Activated naive CD8-positive, alpha-beta T cell treated with anti-CD3 and anti-CD28 coated beads, Interleukin-2, amount 50 U/mL, for 16 hours (primary cell): ENCODE measurements at regions not wholly inside any gene's neighbourhood (a gene's known extent, or its start where the extent isn't known, plus 50 kb on each side); places are given as distances from the start of the nearest gene placed in this dataset.
A peak's percentile ranks its signal among the peaks of the same experiment; 100 is the strongest.
"Not testable (repeated sequence)": the region's sequence is repeated elsewhere in the genome, so short reads cannot be mapped to it uniquely, and the experiment has no call there.

Source experiments
- DNase-seq: peaks from one replicate; pipeline ENCODE4 v3.0.0-alpha.2; 2020; ENCODE audit warnings: low read depth, low spot score

- peak; percentile 66 for DNase-seq
Measured at GRCh38 chr7:66413379-66414114, 208.4 kb downstream of the TPST1 start.

GRCh38 chr7:66415659-66416265 is 210.6 kb downstream of the TPST1 start:
- no peak for DNase-seq

- DNase-seq, result no peak
Measured at GRCh38 chr7:66418537-66418936, 210.1 kb upstream of the KCTD7 start.

- no peak for DNase-seq
Measured at GRCh38 chr7:66419210-66419609, 209.5 kb upstream of the KCTD7 start.

GRCh38 chr7:66421830-66422475 is 206.7 kb upstream of the KCTD7 start:
- DNase-seq, result no peak

GRCh38 chr7:66423729-66424128 is 205.0 kb upstream of the KCTD7 start:
- no peak for DNase-seq

GRCh38 chr7:66426332-66426731 is 202.3 kb upstream of the KCTD7 start:
- no peak for DNase-seq

GRCh38 chr7:66426996-66427395 is 201.7 kb upstream of the KCTD7 start:
- DNase-seq, result no peak

GRCh38 chr7:66427956-66428355 is 200.7 kb upstream of the KCTD7 start:
- no peak for DNase-seq

- no peak for DNase-seq
Measured at GRCh38 chr7:66429498-66430163, 199.1 kb upstream of the KCTD7 start.

GRCh38 chr7:66430164-66430545 is 198.5 kb upstream of the KCTD7 start:
- DNase-seq, result no peak

GRCh38 chr7:66438703-66439405 is 189.8 kb upstream of the KCTD7 start:
- DNase-seq, result not testable (repeated sequence)

- DNase-seq, result no peak
Measured at GRCh38 chr7:66442385-66442784, 186.3 kb upstream of the KCTD7 start.

- DNase-seq, result no peak
Measured at GRCh38 chr7:66443946-66444345, 184.7 kb upstream of the KCTD7 start.

GRCh38 chr7:66447007-66447406 is 181.7 kb upstream of the KCTD7 start:
- not testable (repeated sequence) for DNase-seq

- DNase-seq, result not testable (repeated sequence)
Measured at GRCh38 chr7:66450814-66451213, 177.9 kb upstream of the KCTD7 start.

GRCh38 chr7:66451713-66452112 is 177.0 kb upstream of the KCTD7 start:
- DNase-seq, result not testable (repeated sequence)

- no peak for DNase-seq
Measured at GRCh38 chr7:66452165-66452564, 176.5 kb upstream of the KCTD7 start.

GRCh38 chr7:66453340-66453739 is 175.3 kb upstream of the KCTD7 start:
- DNase-seq, result no peak

GRCh38 chr7:66454600-66455225 is 174.0 kb upstream of the KCTD7 start:
- DNase-seq, result no peak

GRCh38 chr7:66455432-66455831 is 173.2 kb upstream of the KCTD7 start:
- DNase-seq, result not testable (repeated sequence)
